ENCODE measurements at regions not wholly inside any gene's neighbourhood (a gene's known extent, or its start where the extent isn't known, plus 50 kb on each side); places are given as distances from the start of the nearest gene placed in this dataset.

DNA sequence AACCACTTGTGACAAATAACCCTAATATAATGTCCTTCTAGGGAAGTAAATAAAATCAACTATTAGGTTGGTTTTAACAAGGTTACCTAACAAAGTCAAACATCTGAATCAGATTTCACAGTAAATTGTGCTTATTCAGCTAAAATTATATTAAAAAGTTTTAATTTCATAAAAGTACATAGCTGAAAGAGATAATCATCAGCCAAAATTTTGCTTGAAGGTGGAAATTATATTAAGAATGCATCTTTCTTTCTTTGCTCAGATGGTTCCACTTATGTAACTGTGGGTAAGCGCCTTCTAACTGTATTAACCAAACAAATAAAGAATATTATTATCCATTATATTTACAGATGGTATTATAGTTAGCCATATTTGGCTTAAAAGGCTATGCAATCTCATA, 2840.3 kb upstream of the PCDH20 start:
- H3K4me3 Mint-ChIP-seq, result no peak overlapping the region
- H3K9me3 Mint-ChIP-seq, result 0 out of 3 replicates have a peak, but pooled peaks cover 5% of the 10 kb centered on the region

More for the DNA sequence above, 2840.3 kb upstream of the PCDH20 start:
- H3K27ac Mint-ChIP-seq, result no peak overlapping the region
- no peaks in the 10 kb centered on the region for H3K36me3 ChIP-seq (ENCODE audit: insufficient read depth)
- H3K4me1 Mint-ChIP-seq, result no peaks in the 10 kb centered on the region
- H3F3A ChIP-seq (replicated peaks; ENCODE audit: low read depth), result no peaks in the 10 kb centered on the region
- no peak for DNase-seq (ENCODE audit: low spot score)
- H4K20me1 ChIP-seq (replicated peaks; ENCODE audit: insufficient read depth), result no peaks in the 10 kb centered on the region
- H3K79me2 ChIP-seq (replicated peaks; ENCODE audit: insufficient read depth), result no peaks in the 10 kb centered on the region
- H3K4me3 ChIP-seq, result no peak overlapping the region
- no peaks in the 10 kb centered on the region for H3K27me3 ChIP-seq (ENCODE audit: insufficient read depth)
- no peaks in the 10 kb centered on the region for H3K36me3 Mint-ChIP-seq (ENCODE audit: low read depth)
- H3K27me3 Mint-ChIP-seq (ENCODE audit: insufficient read depth, low read depth, poor library complexity), result no peaks in the 10 kb centered on the region
- no peak overlapping the region for H3K4me2 ChIP-seq
- TF ChIP-seq CREB1 (CRISPR knock-in tag; IDR thresholded peaks at IDR 0.05; ENCODE audit: low read depth) (no peak), EZH2 (IDR thresholded peaks at IDR 0.05; ENCODE audit: low read depth, unreplicated experiment) (no peak), STAT1 (IDR thresholded peaks at IDR 0.05; ENCODE audit: unreplicated experiment) (no peak), NANOG (IDR thresholded peaks at IDR 0.05; ENCODE audit: borderline replicate concordance) (no peak), POLR2AphosphoS5 (IDR thresholded peaks at IDR 0.05; ENCODE audit: low read depth) (no peak), JUNB (IDR thresholded peaks at IDR 0.05; ENCODE audit: unreplicated experiment) (no peak), ZNF331 (CRISPR knock-in tag; IDR thresholded peaks at IDR 0.05; ENCODE audit: low read depth) (no peak), ZNF114 (CRISPR knock-in tag; IDR thresholded peaks at IDR 0.05) (no peak), EZH2phosphoT487 (IDR thresholded peaks at IDR 0.05; ENCODE audit: unreplicated experiment) (no peak)
- TF ChIP-seq, protein P1, sequence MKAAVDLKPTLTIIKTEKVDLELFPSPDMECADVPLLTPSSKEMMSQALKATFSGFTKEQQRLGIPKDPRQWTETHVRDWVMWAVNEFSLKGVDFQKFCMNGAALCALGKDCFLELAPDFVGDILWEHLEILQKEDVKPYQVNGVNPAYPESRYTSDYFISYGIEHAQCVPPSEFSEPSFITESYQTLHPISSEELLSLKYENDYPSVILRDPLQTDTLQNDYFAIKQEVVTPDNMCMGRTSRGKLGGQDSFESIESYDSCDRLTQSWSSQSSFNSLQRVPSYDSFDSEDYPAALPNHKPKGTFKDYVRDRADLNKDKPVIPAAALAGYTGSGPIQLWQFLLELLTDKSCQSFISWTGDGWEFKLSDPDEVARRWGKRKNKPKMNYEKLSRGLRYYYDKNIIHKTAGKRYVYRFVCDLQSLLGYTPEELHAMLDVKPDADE (IDR thresholded peaks at IDR 0.05), result no peak
- TF ChIP-seq, protein P2, sequence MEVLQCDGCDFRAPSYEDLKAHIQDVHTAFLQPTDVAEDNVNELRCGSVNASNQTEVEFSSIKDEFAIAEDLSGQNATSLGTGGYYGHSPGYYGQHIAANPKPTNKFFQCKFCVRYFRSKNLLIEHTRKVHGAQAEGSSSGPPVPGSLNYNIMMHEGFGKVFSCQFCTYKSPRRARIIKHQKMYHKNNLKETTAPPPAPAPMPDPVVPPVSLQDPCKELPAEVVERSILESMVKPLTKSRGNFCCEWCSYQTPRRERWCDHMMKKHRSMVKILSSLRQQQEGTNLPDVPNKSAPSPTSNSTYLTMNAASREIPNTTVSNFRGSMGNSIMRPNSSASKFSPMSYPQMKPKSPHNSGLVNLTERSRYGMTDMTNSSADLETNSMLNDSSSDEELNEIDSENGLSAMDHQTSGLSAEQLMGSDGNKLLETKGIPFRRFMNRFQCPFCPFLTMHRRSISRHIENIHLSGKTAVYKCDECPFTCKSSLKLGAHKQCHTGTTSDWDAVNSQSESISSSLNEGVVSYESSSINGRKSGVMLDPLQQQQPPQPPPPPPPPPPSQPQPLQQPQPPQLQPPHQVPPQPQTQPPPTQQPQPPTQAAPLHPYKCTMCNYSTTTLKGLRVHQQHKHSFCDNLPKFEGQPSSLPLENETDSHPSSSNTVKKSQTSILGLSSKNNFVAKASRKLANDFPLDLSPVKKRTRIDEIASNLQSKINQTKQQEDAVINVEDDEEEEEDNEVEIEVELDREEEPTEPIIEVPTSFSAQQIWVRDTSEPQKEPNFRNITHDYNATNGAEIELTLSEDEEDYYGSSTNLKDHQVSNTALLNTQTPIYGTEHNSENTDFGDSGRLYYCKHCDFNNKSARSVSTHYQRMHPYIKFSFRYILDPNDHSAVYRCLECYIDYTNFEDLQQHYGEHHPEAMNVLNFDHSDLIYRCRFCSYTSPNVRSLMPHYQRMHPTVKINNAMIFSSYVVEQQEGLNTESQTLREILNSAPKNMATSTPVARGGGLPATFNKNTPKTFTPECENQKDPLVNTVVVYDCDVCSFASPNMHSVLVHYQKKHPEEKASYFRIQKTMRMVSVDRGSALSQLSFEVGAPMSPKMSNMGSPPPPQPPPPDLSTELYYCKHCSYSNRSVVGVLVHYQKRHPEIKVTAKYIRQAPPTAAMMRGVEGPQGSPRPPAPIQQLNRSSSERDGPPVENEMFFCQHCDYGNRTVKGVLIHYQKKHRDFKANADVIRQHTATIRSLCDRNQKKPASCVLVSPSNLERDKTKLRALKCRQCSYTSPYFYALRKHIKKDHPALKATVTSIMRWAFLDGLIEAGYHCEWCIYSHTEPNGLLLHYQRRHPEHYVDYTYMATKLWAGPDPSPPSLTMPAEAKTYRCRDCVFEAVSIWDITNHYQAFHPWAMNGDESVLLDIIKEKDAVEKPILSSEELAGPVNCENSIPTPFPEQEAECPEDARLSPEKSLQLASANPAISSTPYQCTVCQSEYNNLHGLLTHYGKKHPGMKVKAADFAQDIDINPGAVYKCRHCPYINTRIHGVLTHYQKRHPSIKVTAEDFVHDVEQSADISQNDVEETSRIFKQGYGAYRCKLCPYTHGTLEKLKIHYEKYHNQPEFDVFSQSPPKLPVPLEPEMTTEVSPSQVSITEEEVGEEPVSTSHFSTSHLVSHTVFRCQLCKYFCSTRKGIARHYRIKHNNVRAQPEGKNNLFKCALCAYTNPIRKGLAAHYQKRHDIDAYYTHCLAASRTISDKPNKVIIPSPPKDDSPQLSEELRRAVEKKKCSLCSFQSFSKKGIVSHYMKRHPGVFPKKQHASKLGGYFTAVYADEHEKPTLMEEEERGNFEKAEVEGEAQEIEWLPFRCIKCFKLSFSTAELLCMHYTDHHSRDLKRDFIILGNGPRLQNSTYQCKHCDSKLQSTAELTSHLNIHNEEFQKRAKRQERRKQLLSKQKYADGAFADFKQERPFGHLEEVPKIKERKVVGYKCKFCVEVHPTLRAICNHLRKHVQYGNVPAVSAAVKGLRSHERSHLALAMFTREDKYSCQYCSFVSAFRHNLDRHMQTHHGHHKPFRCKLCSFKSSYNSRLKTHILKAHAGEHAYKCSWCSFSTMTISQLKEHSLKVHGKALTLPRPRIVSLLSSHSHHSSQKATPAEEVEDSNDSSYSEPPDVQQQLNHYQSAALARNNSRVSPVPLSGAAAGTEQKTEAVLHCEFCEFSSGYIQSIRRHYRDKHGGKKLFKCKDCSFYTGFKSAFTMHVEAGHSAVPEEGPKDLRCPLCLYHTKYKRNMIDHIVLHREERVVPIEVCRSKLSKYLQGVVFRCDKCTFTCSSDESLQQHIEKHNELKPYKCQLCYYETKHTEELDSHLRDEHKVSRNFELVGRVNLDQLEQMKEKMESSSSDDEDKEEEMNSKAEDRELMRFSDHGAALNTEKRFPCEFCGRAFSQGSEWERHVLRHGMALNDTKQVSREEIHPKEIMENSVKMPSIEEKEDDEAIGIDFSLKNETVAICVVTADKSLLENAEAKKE (CRISPR knock-in tag; IDR thresholded peaks at IDR 0.05), result no peak
- TF ChIP-seq, protein P3, sequence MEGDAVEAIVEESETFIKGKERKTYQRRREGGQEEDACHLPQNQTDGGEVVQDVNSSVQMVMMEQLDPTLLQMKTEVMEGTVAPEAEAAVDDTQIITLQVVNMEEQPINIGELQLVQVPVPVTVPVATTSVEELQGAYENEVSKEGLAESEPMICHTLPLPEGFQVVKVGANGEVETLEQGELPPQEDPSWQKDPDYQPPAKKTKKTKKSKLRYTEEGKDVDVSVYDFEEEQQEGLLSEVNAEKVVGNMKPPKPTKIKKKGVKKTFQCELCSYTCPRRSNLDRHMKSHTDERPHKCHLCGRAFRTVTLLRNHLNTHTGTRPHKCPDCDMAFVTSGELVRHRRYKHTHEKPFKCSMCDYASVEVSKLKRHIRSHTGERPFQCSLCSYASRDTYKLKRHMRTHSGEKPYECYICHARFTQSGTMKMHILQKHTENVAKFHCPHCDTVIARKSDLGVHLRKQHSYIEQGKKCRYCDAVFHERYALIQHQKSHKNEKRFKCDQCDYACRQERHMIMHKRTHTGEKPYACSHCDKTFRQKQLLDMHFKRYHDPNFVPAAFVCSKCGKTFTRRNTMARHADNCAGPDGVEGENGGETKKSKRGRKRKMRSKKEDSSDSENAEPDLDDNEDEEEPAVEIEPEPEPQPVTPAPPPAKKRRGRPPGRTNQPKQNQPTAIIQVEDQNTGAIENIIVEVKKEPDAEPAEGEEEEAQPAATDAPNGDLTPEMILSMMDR (conservative IDR thresholded peaks at IDR 0.05; ENCODE audit: low read depth in 2 of 2), result no peak
- TF ChIP-seq, protein P4, sequence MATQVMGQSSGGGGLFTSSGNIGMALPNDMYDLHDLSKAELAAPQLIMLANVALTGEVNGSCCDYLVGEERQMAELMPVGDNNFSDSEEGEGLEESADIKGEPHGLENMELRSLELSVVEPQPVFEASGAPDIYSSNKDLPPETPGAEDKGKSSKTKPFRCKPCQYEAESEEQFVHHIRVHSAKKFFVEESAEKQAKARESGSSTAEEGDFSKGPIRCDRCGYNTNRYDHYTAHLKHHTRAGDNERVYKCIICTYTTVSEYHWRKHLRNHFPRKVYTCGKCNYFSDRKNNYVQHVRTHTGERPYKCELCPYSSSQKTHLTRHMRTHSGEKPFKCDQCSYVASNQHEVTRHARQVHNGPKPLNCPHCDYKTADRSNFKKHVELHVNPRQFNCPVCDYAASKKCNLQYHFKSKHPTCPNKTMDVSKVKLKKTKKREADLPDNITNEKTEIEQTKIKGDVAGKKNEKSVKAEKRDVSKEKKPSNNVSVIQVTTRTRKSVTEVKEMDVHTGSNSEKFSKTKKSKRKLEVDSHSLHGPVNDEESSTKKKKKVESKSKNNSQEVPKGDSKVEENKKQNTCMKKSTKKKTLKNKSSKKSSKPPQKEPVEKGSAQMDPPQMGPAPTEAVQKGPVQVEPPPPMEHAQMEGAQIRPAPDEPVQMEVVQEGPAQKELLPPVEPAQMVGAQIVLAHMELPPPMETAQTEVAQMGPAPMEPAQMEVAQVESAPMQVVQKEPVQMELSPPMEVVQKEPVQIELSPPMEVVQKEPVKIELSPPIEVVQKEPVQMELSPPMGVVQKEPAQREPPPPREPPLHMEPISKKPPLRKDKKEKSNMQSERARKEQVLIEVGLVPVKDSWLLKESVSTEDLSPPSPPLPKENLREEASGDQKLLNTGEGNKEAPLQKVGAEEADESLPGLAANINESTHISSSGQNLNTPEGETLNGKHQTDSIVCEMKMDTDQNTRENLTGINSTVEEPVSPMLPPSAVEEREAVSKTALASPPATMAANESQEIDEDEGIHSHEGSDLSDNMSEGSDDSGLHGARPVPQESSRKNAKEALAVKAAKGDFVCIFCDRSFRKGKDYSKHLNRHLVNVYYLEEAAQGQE (IDR thresholded peaks at IDR 0.05; ENCODE audit: unreplicated experiment), result no peak
- no peak overlapping the region for H3K27ac ChIP-seq (ENCODE audit: low read depth)
- H3K9me2 ChIP-seq (ENCODE audit: insufficient read depth), result no peaks in the 10 kb centered on the region
- no peak for ATAC-seq
- H2AFZ ChIP-seq, result no peak overlapping the region
- H3K4me1 ChIP-seq (ENCODE audit: insufficient read depth), result no peaks in the 10 kb centered on the region

All from GM23338 (cell line).